GM19467 (cell line): ENCODE measurements at regions not wholly inside any gene's neighbourhood (a gene's known extent, or its start where the extent isn't known, plus 50 kb on each side); places are given as distances from the start of the nearest gene placed in this dataset.
"Not testable (repeated sequence)": the region's sequence is repeated elsewhere in the genome, so short reads cannot be mapped to it uniquely, and the experiment has no call there.

Experiments
- ATAC-seq: cut with Tn5 transposase; IDR thresholded peaks from one replicate; pipeline ENCODE4 v1.9.1; 2021; ENCODE audit warnings: mild to moderate bottlenecking, moderate library complexity; ENCODE audit not compliant: unreplicated experiment

- not testable (repeated sequence) for ATAC-seq
Observed at GRCh38 chr14:45634651-45635441, 381.8 kb upstream of the MIS18BP1 start.

GRCh38 chr14:45633220-45633984, 380.4 kb upstream of the MIS18BP1 start:
- ATAC-seq, result no peak

DNA sequence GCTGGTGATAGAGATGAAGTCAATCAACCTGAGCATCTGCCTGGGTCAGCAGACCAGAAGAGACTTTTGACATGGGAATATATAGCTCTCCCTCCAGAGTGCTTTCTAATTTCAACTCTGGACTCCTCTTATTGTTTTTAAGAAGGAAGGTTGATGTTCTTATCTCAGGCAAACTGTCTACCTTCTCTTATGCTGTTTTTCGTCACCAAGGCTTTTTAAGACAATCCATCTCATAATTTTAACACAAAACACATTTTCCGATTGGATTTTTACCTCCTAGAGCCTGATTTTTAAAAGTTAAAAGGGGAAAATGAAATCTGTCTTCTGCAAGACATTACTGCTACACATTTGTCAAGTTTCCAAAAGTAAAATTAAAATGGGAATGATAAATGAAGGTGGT, 368.7 kb upstream of the MIS18BP1 start:
- no peak for ATAC-seq

DNA sequence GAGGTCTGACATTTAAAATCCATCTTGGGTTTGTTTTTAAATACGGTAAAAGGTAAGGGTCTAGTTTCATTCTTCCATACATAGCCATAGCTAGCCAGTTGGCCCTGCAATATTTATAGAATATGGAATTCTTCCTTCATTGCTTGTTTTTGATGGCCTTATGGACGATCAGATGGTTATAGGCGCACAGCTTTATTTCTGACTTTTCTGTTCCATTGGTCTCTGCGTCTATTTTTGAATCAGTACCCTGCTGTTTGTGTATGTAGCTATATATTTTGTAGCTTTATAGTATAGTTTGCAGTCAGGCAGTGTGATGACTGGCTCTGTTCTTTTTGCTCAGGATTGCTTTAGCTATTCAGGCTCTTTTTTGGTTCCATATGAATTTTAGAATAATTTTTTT, 366.8 kb upstream of the MIS18BP1 start:
- ATAC-seq, result no peak

GRCh38 chr14:45610318-45610717, 357.3 kb upstream of the MIS18BP1 start:
- ATAC-seq, result no peak

- ATAC-seq, result no peak
Observed at GRCh38 chr14:45587142-45587541, 334.1 kb upstream of the MIS18BP1 start.

DNA sequence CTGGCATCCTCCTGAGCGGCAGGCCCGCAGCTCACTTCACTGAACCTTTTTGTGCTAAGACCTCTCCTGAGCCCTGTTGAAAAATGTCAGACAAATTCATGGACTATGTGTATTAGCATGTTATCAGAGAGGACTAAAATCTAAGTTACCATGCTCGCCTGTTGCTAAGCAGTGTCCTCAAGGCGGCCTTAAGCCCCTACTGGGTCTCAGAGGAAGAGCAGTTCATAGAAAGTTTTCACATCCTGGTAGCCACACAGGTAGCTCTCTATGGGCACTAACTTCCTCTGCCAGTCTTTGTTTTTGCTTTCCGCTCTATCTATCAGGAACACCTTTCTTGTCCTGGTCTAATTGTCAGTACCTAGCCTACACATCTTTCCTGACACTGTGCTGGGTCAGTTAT, 306.6 kb upstream of the MIS18BP1 start:
- no peak for ATAC-seq

GRCh38 chr14:45558183-45558582, 305.2 kb upstream of the MIS18BP1 start:
- no peak for ATAC-seq

- ATAC-seq, result no peak
Observed at GRCh38 chr14:45553981-45554380, 301.0 kb upstream of the MIS18BP1 start.

DNA sequence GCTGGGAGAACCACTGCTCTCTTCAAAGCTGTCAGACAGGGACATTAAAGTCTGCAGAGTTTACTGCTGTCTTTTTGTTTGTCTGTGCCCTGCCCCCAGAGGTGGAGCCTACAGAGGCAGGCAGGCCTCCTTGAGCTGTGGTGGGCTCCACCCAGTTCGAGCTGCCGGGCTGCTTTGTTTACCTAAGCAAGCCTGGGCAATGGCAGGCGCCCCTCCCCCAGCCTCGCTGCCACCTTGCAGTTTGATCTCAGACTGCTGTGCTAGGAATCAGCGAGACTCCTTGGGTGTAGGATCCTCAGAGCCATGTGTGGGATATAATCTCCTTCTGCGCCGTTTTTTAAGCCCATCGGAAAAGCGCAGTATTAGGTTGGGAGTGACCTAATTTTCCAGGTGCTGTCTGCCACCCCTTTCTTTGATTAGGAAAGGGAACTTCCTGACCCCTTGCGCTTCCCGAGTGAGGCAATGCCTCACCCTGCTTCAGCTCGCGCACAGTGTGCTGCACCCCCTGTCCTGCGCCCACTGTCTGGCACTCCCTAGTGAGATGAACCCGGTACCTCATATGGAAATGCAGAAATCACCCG, 298.3 kb upstream of the MIS18BP1 start:
- ATAC-seq, result not testable (repeated sequence)

- ATAC-seq, result no peak
Observed at GRCh38 chr14:45531022-45531421, 278.0 kb upstream of the MIS18BP1 start.

DNA sequence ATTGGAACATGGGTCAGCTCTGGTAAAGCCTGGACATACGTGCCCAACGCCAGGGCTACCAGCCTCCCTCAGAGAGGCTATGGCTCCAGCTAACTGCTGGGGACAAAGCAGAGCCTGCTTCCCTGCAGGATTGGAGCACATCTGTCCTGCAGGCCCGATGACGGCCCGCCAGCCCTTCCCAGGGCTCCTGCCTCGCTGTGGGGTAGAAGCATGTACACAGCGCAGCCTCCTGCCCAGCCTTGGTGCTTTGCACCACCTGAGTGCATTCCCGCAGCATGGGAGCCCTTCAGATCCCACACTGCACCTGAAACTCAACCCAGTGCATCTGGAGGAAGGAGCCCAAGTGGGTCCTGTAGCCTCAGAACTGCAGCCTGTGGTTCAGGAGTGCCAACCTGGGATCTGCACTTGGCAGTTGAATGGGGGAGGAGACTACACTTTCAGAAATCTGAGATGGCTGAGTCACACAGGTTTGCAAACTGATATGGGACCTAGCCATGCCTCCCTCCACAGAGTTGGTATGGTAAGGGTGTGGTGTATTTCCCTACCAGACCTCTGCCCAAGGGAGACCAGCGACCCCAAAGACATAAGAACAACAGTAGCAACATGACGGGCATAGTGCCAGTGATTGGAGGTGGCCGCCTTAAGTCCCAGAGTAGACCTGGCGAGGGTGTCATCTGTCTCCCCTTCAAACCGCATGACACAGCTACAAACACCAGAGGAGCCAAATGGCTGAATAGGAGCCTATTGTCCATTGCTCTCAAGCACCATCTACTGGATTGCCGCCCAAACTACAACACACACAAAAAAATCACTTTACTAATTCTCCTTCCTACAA, 273.9 kb upstream of the MIS18BP1 start:
- ATAC-seq, result peak; percentile 76

- no peak for ATAC-seq
Observed at GRCh38 chr14:45519766-45520165, 266.8 kb upstream of the MIS18BP1 start.

GRCh38 chr14:45492876-45493275, 239.9 kb upstream of the MIS18BP1 start:
- no peak for ATAC-seq

DNA sequence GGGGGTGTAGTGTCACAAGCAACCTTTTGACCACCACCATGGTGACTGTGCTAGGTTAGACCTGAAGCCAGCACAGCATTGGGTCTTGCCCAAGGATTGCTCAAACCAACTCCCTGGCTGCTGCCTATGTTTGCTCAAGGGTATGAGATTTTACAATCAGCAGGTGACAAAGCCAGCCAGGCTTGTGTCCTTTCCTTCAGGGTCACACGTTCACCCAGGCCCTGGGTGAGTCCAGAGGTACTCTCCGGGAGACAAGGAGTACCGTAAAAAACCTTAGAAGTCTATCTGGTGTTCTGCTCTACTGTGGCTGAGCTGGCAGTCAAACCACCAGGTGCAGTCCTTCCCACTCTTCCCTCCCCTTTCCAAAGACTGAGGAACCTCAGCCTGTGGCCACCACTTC, 238.9 kb upstream of the MIS18BP1 start:
- no peak for ATAC-seq

- ATAC-seq, result no peak
Observed at GRCh38 chr14:45486599-45486998, 233.6 kb upstream of the MIS18BP1 start.

- ATAC-seq, result no peak
Observed at GRCh38 chr14:45467023-45467422, 214.0 kb upstream of the MIS18BP1 start.

DNA sequence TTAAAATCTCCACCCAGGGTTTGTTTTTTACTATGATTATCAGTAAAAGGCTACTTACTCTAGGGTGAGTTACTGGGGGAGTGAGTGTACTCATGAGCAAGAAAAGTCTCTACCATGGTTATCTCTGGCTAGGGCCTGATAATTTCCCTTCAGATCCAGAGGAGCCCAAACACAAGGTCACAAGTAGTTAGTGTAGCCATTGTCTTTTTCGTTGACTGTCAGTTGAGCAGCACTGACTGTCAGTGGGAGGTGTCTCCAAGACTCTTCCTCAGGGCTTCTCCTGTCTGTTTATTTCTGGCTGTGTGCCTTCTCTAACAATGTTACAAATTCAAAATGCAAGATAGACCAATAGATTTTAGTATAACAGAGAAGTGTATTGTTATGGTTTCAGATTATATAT, 181.2 kb upstream of the MIS18BP1 start:
- no peak for ATAC-seq

DNA sequence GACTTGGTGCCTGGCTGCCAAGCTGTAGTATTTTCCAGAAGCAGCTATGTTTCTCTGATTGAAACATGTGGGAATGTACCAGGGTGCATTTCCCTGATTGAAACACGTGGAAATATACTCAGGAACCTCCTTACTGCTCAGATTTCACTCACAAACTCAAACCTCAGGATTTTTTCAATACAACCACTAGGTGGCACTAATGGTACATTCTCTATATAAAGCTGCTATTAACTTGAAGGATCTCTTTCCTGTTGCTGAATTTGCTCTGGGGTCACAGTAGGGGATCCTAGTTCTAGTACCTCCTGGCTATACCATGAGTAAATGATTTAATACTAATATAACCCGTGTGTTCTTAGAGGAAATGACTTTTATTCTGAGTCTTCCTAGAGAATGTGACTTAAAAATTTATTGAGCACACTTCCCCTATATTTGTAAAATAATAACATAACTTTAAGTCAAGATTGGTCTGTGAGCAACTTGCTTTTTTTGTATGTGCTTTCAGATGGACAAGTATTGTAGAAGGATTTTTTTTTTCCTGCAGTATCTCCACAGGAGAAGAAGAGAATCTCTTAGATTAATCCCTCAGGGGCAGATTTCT, 173.8 kb upstream of the MIS18BP1 start:
- ATAC-seq, result peak; percentile 73

- no peak for ATAC-seq
Observed at GRCh38 chr14:45406942-45407341, 153.9 kb upstream of the MIS18BP1 start.
